ENCODE measurements at regions not wholly inside any gene's neighbourhood (a gene's known extent, or its start where the extent isn't known, plus 50 kb on each side); places are given as distances from the start of the nearest gene placed in this dataset.
"Not testable (repeated sequence)": the region's sequence is repeated elsewhere in the genome, so short reads cannot be mapped to it uniquely, and the experiment has no call there.

- no peak for DNase-seq
Observed at GRCh38 chr7:131774419-131775220, 218.2 kb upstream of the PODXL start.

GRCh38 chr7:131773413-131773812, 217.0 kb upstream of the PODXL start:
- DNase-seq, result no peak

GRCh38 chr7:131769241-131769640, 212.8 kb upstream of the PODXL start:
- DNase-seq, result no peak

- DNase-seq, result no peak
Observed at GRCh38 chr7:131767591-131767990, 211.2 kb upstream of the PODXL start.

GRCh38 chr7:131765575-131765974, 209.1 kb upstream of the PODXL start:
- no peak for DNase-seq

DNA sequence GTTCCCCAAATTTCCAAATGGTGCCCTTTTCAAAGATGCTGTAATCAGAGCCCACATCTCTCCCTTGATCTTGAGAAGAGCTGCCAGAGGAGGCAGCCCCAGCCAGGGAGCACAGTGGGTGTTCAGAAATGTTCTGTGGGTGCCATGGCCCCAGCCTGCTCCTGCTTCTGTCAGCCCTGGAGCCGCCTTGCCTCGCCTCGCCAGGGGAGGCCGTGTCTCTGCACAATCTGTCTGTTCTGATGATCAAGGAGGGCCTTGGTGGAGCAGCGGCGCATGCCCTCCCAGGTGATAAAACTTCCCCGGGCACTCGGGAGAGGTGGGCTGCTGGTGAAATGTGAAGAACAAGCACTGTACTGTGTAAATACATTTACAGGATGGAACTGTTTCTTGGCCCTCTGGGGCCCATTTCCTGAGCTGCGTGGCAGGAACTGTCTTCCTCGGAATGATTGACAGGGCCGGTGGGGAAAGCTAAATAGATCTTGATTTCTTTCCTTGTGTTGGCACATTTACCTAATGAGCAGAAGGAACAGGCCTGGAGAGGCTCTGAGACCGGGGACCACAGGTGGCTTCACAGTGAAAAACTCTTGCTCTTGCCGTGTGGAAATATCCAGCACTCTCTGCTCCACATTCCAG, 207.8 kb upstream of the PODXL start:
- no peak for DNase-seq

GRCh38 chr7:131762753-131763152, 206.3 kb upstream of the PODXL start:
- DNase-seq, result no peak

- not testable (repeated sequence) for DNase-seq
Observed at GRCh38 chr7:131755801-131756200, 199.4 kb upstream of the PODXL start.

DNA sequence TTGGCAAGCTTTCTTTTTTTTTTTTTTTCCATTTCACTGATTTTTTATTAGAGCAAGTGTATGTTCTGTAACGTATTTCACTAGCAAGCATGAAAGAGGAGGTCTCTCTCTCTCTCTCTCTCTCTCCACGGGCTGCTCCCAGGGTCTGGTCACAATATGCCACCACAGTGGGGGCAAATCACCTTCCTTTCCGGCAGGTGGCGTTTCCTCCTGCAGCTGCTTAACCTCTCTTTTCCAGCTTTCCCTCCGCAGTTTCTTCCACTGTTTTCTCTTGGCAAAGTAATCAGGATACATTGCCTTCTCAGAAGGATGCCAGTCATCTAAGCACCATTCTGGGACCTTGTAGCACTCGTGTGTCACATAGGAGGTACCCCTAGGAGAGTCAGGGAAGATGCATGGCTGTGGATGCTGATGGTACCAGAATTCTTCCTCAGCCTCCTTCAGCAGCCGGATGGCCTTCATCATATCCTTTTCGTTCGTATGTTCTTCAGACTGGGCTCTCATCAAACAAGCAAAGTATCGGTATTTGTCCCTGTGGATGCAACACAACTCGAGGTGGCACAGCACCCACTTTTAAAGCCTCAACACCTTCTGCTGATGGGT, 197.3 kb upstream of the PODXL start:
- DNase-seq, result no peak

DNA sequence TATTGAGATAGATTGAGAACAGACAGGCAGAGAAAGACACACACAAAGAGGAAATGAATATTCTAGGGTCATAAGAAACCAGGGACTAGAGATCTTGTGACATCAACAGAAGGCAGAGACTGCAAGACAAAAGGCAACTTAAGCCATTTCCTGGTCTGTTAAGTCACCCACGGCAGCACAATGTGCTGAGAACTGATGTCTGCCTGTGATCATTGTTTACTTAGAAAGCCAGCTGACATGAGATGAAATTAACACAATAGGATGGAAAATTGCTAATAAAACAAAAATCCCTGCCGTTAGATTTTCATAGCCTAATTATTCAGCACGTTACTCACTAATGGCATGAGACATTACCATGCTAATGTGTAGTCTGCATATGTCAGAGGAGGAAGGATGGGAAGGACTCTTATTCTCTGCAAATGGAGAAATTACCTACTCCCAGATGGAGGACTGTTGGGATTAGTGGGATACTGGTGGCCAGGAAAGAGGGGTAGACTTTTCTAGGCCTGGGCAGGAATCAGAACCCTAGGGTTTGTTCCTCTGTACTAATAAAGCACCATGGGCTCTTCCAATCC, 191.3 kb upstream of the PODXL start:
- DNase-seq, result no peak

- DNase-seq, result no peak
Observed at GRCh38 chr7:131745390-131746248, 189.2 kb upstream of the PODXL start.

DNA sequence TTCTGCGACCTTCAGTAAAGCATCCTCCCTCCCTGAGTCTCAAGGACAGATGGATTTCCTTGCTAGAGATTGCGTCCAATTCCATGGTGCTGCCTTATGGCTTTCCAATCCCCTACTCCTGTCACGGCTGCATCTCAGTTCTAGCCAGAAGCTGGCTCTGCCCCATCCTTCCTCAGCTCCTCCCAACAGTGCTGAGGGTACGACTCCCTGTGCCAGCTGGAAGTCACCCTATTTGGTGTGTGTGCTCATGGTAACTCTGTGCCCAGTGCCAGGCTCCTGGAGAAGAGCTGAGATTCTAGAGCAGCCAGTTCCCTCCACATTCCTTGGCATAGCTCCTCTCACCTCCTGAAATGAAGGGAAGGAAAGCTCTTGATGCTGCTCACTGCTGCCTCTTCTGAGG, 185.0 kb upstream of the PODXL start:
- no peak for DNase-seq

DNA sequence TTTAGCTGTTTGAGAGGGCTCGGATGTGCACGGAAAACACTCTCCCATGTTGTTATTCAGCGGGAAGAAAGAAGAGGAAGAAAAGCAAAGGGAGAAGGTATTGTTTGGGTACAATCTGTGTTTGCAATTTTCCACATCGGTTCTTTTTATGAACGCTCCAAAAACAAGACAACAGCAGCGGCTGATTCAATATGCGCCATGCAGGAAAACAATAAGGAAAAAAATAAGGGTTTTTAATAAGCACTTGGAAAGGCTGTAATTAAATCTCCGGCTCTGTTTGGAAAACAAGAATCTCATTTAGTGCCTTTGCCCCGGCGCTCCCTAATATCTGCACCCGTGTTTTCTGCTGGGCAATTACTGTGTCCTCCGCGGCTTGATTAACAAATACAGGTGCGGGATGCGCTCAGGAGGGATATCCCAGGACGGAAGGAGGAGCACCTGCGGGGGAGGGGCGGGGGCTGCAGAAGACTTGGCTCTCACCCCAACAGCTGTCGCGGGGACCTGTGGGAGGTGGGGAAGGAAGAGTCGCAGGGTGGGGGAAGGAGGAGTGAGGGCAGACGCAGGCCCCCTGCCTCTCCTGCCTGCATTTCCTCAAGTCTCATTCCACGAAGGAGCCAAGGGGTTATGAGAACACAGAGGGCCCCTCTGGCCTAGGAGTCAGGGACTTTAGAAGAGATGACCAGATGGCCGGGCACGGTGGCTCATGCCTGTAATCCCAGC, 181.5 kb upstream of the PODXL start:
- no peak for DNase-seq

DNA sequence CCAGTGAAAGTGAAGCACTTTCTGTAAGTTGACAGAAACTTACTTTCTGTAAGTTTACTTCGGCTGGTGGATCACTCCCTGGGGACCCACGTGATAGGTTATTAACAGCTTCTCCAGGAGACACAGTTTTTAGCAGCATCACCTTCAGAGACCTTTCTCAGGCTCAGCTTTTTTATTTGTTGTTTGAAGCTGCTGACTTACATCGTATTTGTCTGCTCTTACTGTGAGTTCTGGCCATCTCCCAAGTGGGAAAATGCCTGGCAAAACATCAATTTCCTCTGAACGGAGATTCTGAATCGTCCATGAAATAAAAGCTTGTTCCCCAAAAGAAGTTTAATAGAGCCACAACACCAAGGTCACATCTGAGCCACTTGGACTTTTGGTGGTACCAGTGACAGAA, 178.7 kb upstream of the PODXL start:
- DNase-seq, result no peak

GRCh38 chr7:131733604-131734003, 177.2 kb upstream of the PODXL start:
- no peak for DNase-seq

DNA sequence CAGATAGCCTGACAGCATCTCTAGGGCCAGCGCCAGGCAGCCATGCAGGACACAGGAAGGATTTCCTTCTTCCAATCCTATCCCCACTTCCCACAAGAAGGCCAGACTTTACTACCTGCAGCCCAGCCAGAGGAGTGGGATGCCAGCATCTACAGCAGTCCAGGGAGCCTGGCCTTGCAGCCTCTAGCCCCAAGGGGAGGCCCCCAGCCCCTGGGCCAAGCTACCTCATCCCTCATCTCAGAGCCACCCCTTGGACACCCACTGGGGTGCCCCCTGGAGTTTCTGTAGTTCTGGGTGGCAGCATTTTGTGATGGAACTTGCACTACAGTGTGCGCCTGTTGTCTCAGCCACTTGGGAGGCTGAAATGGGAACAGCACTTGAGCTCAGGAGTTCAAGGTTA, 170.8 kb upstream of the PODXL start:
- DNase-seq, result no peak

DNA sequence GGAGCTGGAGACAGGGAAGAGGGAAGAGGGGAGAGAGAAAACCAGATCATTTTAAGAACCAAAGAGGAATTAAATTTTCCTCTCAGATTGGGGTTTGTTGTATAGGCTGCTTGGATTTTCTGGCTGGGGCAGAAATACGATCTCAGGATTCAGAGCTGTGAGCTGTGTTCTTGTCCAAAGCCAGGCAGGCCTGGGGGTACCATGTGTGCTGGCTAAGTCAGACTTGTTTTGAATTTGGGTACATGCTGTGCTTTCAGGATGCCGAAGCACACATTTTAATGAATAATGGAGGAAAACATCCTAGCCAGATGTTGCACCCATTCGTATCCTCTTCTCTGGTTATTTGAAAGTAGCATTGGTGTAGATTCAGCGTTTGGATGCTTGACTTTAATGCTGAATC, 170.3 kb upstream of the PODXL start:
- no peak for DNase-seq

GRCh38 chr7:131726031-131726430, 169.6 kb upstream of the PODXL start:
- DNase-seq, result no peak

GRCh38 chr7:131724776-131725345, 168.4 kb upstream of the PODXL start:
- DNase-seq, result no peak

DNA sequence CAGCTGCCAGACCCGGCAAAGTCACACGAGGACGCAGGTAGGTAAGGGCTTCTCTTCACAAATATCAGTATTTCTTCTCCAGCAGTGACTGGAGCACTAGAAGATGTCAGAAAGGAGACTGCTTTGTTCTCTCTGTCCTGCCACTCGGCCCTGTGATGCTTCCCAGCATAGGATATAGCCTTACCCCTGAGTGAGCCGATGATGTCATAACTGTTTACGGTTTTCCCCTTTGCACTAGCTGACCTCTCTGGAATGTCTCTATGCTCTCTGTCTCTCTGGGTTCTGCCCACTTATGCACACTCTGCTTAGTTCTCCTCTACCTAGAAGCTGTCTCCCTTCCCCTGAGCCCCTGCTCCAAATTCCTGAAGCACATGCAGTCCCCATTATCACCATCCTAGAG, 167.5 kb upstream of the PODXL start:
- DNase-seq, result no peak

- DNase-seq, result no peak
Observed at GRCh38 chr7:131722371-131722770, 165.9 kb upstream of the PODXL start.

- no peak for DNase-seq
Observed at GRCh38 chr7:131721660-131722059, 165.2 kb upstream of the PODXL start.
